Ishikawa (cell line): ENCODE measurements at regions not wholly inside any gene's neighbourhood (a gene's known extent, or its start where the extent isn't known, plus 50 kb on each side); places are given as distances from the start of the nearest gene placed in this dataset.

ENCODE experiments used
- CEBPB ChIP-seq: IDR thresholded peaks from 2 replicates; pipeline ENCODE4 v1.6.1; 2012
- CREB1 ChIP-seq: IDR thresholded peaks from 2 replicates; pipeline ENCODE4 v1.6.1; 2012; ENCODE audit warnings: low read depth
- EGR1 ChIP-seq: IDR thresholded peaks from 2 replicates; pipeline ENCODE4 v1.6.1; 2012
- EP300 ChIP-seq: IDR thresholded peaks from 2 replicates; pipeline ENCODE4 v1.6.1; 2012; ENCODE audit warnings: borderline replicate concordance
- FOXM1 ChIP-seq: IDR thresholded peaks from 2 replicates; pipeline ENCODE4 v1.6.1; 2012; ENCODE audit warnings: low read depth, borderline replicate concordance
- MAX ChIP-seq: IDR thresholded peaks from 2 replicates; pipeline ENCODE4 v1.6.1; 2012
- NFIC ChIP-seq: IDR thresholded peaks from 2 replicates; pipeline ENCODE4 v1.6.1; 2012
- RAD21 ChIP-seq: IDR thresholded peaks from 2 replicates; pipeline ENCODE4 v1.6.1; 2012; ENCODE audit warnings: low read depth
- REST ChIP-seq: IDR thresholded peaks from 2 replicates; pipeline ENCODE4 v1.6.1; 2012; ENCODE audit warnings: low read depth, mild to moderate bottlenecking
- TAF1 ChIP-seq: IDR thresholded peaks from 2 replicates; pipeline ENCODE4 v1.6.1; 2012; ENCODE audit warnings: low read depth, mild to moderate bottlenecking
- TCF12 ChIP-seq: IDR thresholded peaks from 2 replicates; pipeline ENCODE4 v1.6.1; 2012; ENCODE audit warnings: low read depth
- TEAD4 ChIP-seq: IDR thresholded peaks from 2 replicates; pipeline ENCODE4 v1.6.1; 2012
- USF1 ChIP-seq: IDR thresholded peaks from 2 replicates; pipeline ENCODE4 v1.6.1; 2012
- YY1 ChIP-seq: IDR thresholded peaks from 2 replicates; pipeline ENCODE4 v1.6.1; 2012; ENCODE audit warnings: low read depth
- ZBTB7A ChIP-seq: IDR thresholded peaks from 2 replicates; pipeline ENCODE4 v1.6.1; 2012; ENCODE audit warnings: low read depth

- TF ChIP-seq EP300 = no peak
- no peak for TF ChIP-seq ZBTB7A
- TF ChIP-seq USF1 = no peak
- no peak for TF ChIP-seq EGR1
- TF ChIP-seq MAX = no peak
- TF ChIP-seq TAF1 = no peak
These were observed 1245.6 kb upstream of the SEL1L start for GRCh38 chr14:82779301-82779700.

- TF ChIP-seq EP300 (no peak), TEAD4 (no peak), FOXM1 (no peak), USF1 (no peak), TAF1 (no peak), YY1 (no peak), NFIC (no peak), CREB1 (no peak), REST (no peak), TCF12 (no peak), RAD21 (no peak), ZBTB7A (no peak), CEBPB (no peak), MAX (no peak), EGR1 (no peak)
These were observed 1252.3 kb upstream of the SEL1L start for GRCh38 chr14:82785756-82786482.

- TF ChIP-seq EGR1 = no peak
- no peak for TF ChIP-seq REST
- no peak for TF ChIP-seq TCF12
- no peak for TF ChIP-seq MAX
- TF ChIP-seq FOXM1 = no peak
- no peak for TF ChIP-seq ZBTB7A
- TF ChIP-seq RAD21 = no peak
- TF ChIP-seq TAF1 = no peak
- TF ChIP-seq YY1 = no peak
- no peak for TF ChIP-seq CEBPB
- no peak for TF ChIP-seq USF1
- no peak for TF ChIP-seq CREB1
- TF ChIP-seq NFIC = no peak
- no peak for TF ChIP-seq TEAD4
- TF ChIP-seq EP300 = no peak
These were observed 1252.8 kb upstream of the SEL1L start for GRCh38 chr14:82786483-82786880.

- no peak for TF ChIP-seq EP300
- TF ChIP-seq YY1 = no peak
- TF ChIP-seq CREB1 = no peak
- no peak for TF ChIP-seq FOXM1
- no peak for TF ChIP-seq TCF12
- TF ChIP-seq MAX = no peak
- TF ChIP-seq EGR1 = no peak
- no peak for TF ChIP-seq USF1
- no peak for TF ChIP-seq REST
- no peak for TF ChIP-seq TAF1
- TF ChIP-seq NFIC = no peak
These were observed 1262.4 kb upstream of the SEL1L start for GRCh38 chr14:82796086-82796485.
